GM12878 (cell line): ENCODE measurements at regions not wholly inside any gene's neighbourhood (a gene's known extent, or its start where the extent isn't known, plus 50 kb on each side); places are given as distances from the start of the nearest gene placed in this dataset.

Experiments used
- ATAC-seq: fragments of 200-7000 bp; cut with Tn5 transposase; 3 replicates; pipeline ENCODE4 v1.9.1; 2020; ENCODE audit warnings: mild to moderate bottlenecking, moderate library complexity
- BruUV-seq: library from RNA; stranded (reverse); fragments of 400-500 nt; replicated peaks from 2 replicates; lab custom pipeline; 2021; lab: Mats Ljungman, UMichigan
- CTCF ChIA-PET: fragments of 300-600 bp; sonication (Branson Sonifier 250); formaldehyde crosslinking; extraction: SDS; loops from one replicate; lab custom pipeline; 2021; ENCODE audit warnings: inconsistent platforms; lab: Yijun Ruan, JAX
- POLR2A ChIA-PET: fragments of 350-600 bp; formaldehyde crosslinking; extraction: SDS; loops from one replicate; lab custom pipeline; 2021; ENCODE audit warnings: inconsistent platforms; lab: Charles Lee
- RAD21 ChIA-PET: fragments of 300-600 bp; sonication (Branson Sonifier 250); formaldehyde crosslinking; loops from one replicate; lab custom pipeline; 2023; ENCODE audit warnings: antibody characterized with exemption; ENCODE audit not compliant: unreplicated experiment; lab: Charles Lee
- SMC1A ChIA-PET: fragments of 300-600 bp; sonication (Branson Sonifier 250); formaldehyde crosslinking; loops from one replicate; lab custom pipeline; 2023; ENCODE audit not compliant: unreplicated experiment, uncharacterized antibody; lab: Charles Lee
- DNase-seq: peaks from one replicate; pipeline ENCODE4 v3.0.0-alpha.2; 2011; ENCODE audit warnings: low read depth, low spot score
- FAIRE-seq: peaks from 3 replicates; lab custom pipeline; 2011; peaks lifted over from hg19 to GRCh38; lab: Jason Lieb, UNC
- H2AFZ ChIP-seq: 2 replicates; pipeline ENCODE4 v1.6.0; 2011; ENCODE audit warnings: low read depth, low read length, control low read depth; ENCODE audit not compliant: control insufficient read depth
- H3K27ac ChIP-seq: 2 replicates; pipeline ENCODE4 v1.5.1; 2011; ENCODE audit warnings: control low read depth; ENCODE audit not compliant: control insufficient read depth, insufficient read depth
- H3K27me3 ChIP-seq, 2 experiments: replicated peaks in 1 of 2; 2 replicates each; pipeline versions ENCODE4 v1.6.0 to v1.6.1; 2011; ENCODE audit warnings: low read length in 1 of 2; ENCODE audit not compliant: control insufficient read depth in 2 of 2, insufficient read depth in 2 of 2
- H3K36me3 ChIP-seq, 2 experiments: 2 replicates each; pipeline ENCODE4 v1.5.1; 2011; ENCODE audit warnings: low read length in 1 of 2; ENCODE audit not compliant: control insufficient read depth in 2 of 2, insufficient read depth in 2 of 2
- H3K4me1 ChIP-seq: 2 replicates; pipeline ENCODE4 v1.6.1; 2011; ENCODE audit warnings: mild to moderate bottlenecking, low read length, moderate library complexity, mixed read lengths; ENCODE audit not compliant: control insufficient read depth, insufficient read depth
- H3K4me2 ChIP-seq: 2 replicates; pipeline ENCODE4 v1.6.0; 2011; ENCODE audit warnings: control low read depth; ENCODE audit not compliant: control insufficient read depth, insufficient read depth
- H3K4me3 ChIP-seq: fragments of 200-600 bp; sonication (generic); 2 replicates; pipeline ENCODE4 v1.5.1; 2016
- H3K79me2 ChIP-seq: 2 replicates; pipeline ENCODE4 v1.6.0; 2011; ENCODE audit warnings: low read length; ENCODE audit not compliant: control insufficient read depth, insufficient read depth
- H3K9ac ChIP-seq: 2 replicates; pipeline ENCODE4 v1.8.0; 2011; ENCODE audit warnings: low read length, control low read depth, mixed read lengths; ENCODE audit not compliant: control insufficient read depth, insufficient read depth
- H3K9me3 ChIP-seq: replicated peaks from 3 replicates; pipeline ENCODE4 v1.5.1; 2011; ENCODE audit warnings: mild to moderate bottlenecking, low read length; ENCODE audit not compliant: control insufficient read depth, insufficient read depth
- H4K20me1 ChIP-seq: 2 replicates; pipeline ENCODE4 v1.6.0; 2011; ENCODE audit not compliant: control insufficient read depth, insufficient read depth
- HDAC2 ChIP-seq: fragments of 200-600 bp; sonication (generic); IDR thresholded peaks from 2 replicates; pipeline ENCODE4 v1.6.1; 2017
- JUNB ChIP-seq: IDR thresholded peaks from 2 replicates; pipeline ENCODE4 v1.6.1; 2016; ENCODE audit warnings: antibody characterized with exemption, mild to moderate bottlenecking
- NFYA ChIP-seq: IDR thresholded peaks from 2 replicates; pipeline ENCODE4 v1.6.1; 2011; ENCODE audit warnings: low read depth, mild to moderate bottlenecking, low read length, improper control_type of control experiment, borderline replicate concordance
- RUNX3 ChIP-seq: IDR thresholded peaks from 2 replicates; pipeline ENCODE4 v1.6.1; 2012; ENCODE audit warnings: low read length, inconsistent platforms
- WGBS: methylation state at CpG from one replicate; pipeline ENCODE4 v1.1.6; 2016; ENCODE audit warnings: low lambda C conversion rate; ENCODE audit not compliant: insufficient replicate concordance, insufficient coverage; ENCODE audit errors: missing lambda C conversion rate; 5-methylcytosine and 5-hydroxymethylcytosine counted together
- in situ Hi-C: fragments of 300-500 bp; cut with MboI; formaldehyde crosslinking; loops from 9 replicates; pipeline ENCODE4 v1.14.3; 2018; ENCODE audit warnings: mixed read lengths
- intact Hi-C: fragments of 100-400 bp; cut with micrococcal nuclease; formaldehyde crosslinking; loops from one replicate; pipeline ENCODE4 v1.14.2; 2022; ENCODE audit not compliant: unreplicated experiment

DNA sequence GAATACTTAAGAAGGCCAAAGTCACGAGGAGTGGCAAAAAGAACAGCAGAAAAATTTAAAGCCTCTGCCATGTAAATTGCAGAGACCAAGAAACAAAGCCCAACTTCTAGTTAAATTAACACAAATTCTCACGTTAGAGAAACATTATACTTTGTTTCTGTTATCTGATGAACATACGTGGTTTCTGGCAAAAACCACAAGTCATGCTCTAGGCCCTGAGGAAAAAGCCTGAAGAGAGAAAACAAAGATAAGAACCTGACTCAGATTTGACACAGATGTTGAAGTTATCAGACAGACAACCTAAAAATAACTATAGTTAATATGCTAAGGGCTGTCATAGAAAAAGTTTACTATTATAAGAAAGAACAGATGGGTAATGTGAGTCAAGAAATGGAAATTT is 149.1 kb upstream of the PCDH10 start:
- WGBS, result 0% methylated on average over 3 of the region's 3 CpGs
- SMC1A ChIA-PET, result no interaction called here
- in situ Hi-C loops, result no loop called here
- H3K9ac ChIP-seq, result no peak overlapping the region
- H3K36me3 ChIP-seq, result no peaks in the 10 kb centered on the region
- H3K4me3 ChIP-seq, result no peak overlapping the region
- BruUV-seq, result no TSS peak
- H3K27me3 ChIP-seq, result no peaks in the 10 kb centered on the region
- POLR2A ChIA-PET, result no interaction called here
- no peak overlapping the region for H3K27ac ChIP-seq
- ATAC-seq (no peak), DNase-seq (no peak)
- CTCF ChIA-PET, result no interaction called here
- H3K79me2 ChIP-seq, result no peaks in the 10 kb centered on the region
- H3K4me2 ChIP-seq, result no peak overlapping the region
- H4K20me1 ChIP-seq, result no peaks in the 10 kb centered on the region
- no peak for TF ChIP-seq JUNB
- peak; percentile 29; the same call in 1 of the 2 replicates for TF ChIP-seq RUNX3
- TF ChIP-seq, all 136 proteins: peak for 1
- H2AFZ ChIP-seq, result no peak overlapping the region
- no peaks in the 10 kb centered on the region for H3K9me3 ChIP-seq
- RAD21 ChIA-PET, result no interaction called here
- intact Hi-C loops, result no loop called here
- FAIRE-seq, result no peak
- no peaks in the 10 kb centered on the region for H3K4me1 ChIP-seq

DNA sequence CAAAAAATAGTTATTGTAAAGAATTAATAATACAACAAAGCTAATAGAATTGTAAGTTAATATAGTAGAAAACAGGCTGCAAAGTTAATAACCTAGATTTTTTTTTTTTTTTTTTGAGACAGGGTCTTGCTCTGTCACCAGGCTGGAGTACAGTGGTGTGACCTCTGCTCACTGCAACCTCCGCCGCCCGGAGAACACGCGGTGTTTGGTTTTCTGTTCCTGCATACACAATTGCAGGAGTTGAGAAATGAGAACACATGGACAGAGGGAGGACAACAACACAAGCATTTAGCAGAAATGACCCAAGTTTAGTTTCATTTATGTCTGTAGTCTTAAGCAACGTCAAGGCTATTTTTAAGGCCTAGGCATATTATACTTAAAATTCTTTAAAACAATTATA is 145.9 kb upstream of the PCDH10 start:
- POLR2A ChIA-PET, result no interaction called here
- Histone ChIP-seq H3K79me2 (no peaks in the 10 kb centered on the region), H3K27me3 (no peaks in the 10 kb centered on the region), H2AFZ (no peak overlapping the region), H3K4me3 (no peak overlapping the region), H3K36me3 (no peaks in the 10 kb centered on the region), H3K4me2 (no peak overlapping the region), H3K4me1 (no peaks in the 10 kb centered on the region), H3K27ac (no peak overlapping the region), H4K20me1 (no peaks in the 10 kb centered on the region), H3K9me3 (no peaks in the 10 kb centered on the region), H3K9ac (no peak overlapping the region)
- no TSS peak for BruUV-seq
- ATAC-seq, result no peak
- in situ Hi-C loops, result no loop called here
- TF ChIP-seq NFYA (no peak), HDAC2 (no peak)
- WGBS, result 67% methylated on average over 6 of the region's 6 CpGs
- FAIRE-seq, result no peak
- SMC1A ChIA-PET, result no interaction called here
- RAD21 ChIA-PET, result no interaction called here
- CTCF ChIA-PET, result no interaction called here
- intact Hi-C loops, result no loop called here
- DNase-seq, result no peak
